ENCODE measurements at regions not wholly inside any gene's neighbourhood (a gene's known extent, or its start where the extent isn't known, plus 50 kb on each side); places are given as distances from the start of the nearest gene placed in this dataset.
"Not testable (repeated sequence)": the region's sequence is repeated elsewhere in the genome, so short reads cannot be mapped to it uniquely, and the experiment has no call there.

DNA sequence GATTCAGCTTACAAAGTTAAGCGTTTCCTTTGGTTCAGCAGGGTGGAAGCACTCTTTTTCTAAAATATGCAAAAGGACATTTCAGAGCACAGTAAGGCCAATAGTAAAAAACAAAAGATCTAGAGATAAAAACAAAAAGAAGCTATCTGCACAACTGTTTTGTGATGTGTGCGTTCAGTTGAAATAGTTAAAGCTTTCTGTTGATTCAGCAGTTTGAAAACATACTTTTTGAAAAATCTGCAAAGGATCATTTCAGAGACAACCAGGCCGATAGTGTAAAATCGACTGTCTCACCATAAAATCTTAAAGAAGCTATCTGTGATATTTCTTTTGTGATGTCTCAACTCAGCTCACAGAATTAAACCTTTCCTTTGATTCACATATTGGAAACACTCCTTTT is 300.0 kb upstream of the ALG10B start:
- DNase-seq (ENCODE audit: low read depth, low spot score) = no peak

DNA sequence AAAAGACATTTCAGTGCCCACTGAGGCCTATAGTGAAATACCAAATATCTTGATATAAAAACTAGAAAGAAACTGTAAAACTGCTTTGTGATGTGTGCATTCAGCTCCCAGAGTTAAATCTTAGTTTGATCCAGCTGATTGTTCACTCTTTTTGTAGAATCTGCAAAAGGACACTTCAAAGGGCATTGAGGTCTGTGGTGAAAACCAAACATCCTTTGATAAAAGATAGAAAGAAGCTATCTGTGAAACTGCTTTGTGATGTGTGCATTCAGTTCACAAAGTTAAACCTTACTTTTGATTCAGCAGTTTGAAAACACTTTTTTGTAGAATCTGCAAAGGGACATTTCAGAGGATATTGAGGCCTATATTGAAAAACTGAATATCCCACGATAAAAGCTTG is 290.7 kb upstream of the ALG10B start:
- DNase-seq (ENCODE audit: low read depth, low spot score) = no peak

DNA sequence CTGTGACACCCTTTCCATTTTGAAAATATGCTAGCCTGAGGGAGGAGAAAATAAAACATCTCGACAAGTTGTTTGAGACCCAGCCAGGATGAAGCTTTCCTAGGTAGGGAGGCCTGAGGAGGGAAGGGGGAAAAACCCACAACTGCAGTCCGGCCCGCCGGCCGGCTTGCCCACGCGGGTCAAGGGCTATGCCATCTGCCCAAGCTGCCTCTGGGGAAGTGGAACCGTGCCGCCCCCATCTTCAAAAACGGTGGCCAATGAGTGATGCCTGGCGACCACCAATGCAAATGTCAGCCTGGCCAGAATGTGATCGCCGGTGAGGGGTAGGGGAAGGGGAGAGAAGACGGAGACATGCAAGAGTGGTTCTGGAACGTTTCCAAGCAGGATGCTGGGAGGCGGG is 263.5 kb upstream of the ALG10B start:
- no peak for DNase-seq (ENCODE audit: low read depth, low spot score)

DNA sequence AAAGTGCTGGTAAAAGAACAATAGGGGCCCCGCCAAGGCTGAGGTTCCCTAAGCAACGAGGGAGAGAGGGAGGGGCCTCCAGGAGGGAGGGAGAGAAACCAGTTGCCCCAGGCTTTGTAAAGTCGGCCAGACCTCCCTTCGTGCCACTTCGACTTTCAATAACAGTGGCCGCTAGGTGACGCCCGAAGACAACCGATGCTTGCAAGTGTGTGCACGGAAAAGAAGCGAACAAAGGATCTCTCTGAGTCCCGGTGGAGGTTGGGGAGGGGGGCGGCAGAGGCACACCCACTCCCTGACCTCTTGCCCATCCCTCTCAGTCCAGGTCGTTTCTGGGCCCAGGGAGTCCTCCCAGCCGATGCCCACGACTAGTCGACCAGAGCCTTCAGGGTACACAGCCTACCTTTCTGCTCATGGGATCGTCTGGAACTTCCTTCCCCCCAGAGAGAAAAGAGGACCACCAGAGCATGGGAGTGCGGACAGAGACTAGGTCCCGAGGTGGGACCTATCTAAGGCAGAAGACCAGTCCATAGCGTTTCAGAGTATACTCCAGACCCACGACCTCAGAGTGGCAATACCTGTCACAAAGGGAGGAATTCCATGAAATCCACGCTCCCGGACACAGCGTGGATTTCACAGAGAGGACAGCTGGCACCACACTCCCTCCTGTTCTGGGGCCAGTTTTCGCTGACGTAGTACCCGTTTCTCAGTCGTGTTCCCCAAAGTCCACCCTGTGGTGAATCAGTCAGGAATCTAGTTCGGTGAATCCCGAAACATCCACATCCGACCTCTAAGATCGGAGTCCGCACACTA is 262.7 kb upstream of the ALG10B start:
- no peak for DNase-seq (ENCODE audit: low read depth, low spot score)

DNA sequence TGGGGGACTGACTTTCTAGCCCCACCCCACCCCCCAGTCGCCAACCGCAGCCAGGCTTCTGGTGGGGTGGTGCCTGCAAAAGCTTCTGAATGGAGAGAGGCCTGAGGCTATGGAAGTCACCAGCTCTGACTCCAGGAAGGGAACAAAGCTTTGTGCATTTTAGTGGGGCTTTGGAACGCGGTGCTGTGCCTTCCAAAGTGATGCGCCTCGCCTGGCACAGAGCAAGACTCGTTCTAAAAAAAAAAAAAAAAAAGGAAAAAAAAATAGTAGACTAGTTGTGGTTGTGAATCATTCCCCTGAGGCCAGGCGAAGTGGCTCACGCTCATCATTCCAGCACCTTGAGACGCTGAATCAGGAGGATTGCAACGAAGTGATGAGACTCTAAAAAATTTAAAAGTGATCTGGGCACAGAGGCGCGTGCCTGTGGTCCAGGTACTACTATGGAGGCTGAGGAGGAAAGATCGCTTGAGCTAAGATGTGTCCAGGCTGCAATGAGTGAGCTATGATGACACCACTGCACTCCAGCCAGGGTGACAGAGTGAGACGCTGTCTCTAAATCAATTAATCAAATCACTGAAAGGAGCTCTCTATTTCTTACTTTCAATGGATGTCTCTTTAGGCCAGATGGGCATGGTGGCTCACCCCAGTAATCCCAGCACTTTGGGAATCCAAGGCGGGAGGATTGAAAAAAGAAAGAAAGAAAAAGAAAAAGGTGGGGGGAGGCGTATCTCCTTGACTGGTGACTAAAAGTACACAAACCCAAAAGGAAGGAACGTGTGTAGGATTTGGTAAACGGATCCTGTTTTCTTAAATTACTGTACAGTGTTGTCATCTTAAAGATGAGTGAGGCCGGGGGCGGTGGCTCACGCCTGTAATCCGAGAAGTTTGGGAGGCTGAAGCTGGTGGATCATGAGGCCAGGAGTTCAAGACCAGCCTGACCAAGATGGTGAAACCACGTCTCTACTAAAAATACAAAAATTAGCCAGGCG is 259.6 kb upstream of the ALG10B start:
- no peak for DNase-seq (ENCODE audit: low read depth, low spot score)

DNA sequence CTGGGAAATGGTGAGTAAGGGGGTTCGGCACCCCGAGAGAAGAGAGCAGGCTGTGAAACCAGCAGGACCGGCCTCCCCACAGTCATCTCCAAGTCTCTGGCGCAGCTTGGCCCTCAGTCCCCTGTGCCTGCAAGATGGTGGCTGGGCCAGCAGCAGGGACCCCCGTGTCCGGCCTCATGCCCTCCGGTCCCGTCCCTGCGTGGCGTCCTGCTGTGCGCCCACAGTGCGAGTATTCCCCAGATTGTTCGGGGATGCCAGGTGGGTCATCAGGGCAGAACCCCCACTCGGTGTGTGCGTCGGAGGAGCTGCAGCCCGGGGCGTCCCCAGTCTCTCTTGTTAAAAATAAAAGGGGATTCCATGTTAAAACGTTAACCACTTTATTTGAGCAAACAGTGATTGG is 216.9 kb upstream of the ALG10B start:
- no peak for DNase-seq (ENCODE audit: low read depth, low spot score)

DNA sequence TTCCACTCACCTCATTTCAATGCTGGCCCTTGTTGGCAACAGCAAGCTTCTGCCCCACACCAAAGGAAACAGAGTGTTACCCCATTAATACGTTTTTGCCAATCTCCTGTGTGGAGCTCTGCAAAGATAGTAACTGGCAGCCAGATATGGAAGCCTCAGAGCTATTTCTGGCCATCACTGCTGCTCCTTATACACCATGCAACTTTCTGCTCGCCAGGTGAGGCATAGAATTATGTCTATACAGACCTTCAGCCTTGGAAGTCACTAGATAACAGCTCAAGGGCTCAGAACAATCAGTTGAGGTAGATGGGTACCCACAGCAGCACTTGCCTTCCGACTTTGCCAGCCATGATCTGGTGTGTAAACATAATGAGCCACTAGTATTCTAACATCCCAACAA is 214.8 kb upstream of the ALG10B start:
- no peak for DNase-seq (ENCODE audit: low read depth, low spot score)

DNA sequence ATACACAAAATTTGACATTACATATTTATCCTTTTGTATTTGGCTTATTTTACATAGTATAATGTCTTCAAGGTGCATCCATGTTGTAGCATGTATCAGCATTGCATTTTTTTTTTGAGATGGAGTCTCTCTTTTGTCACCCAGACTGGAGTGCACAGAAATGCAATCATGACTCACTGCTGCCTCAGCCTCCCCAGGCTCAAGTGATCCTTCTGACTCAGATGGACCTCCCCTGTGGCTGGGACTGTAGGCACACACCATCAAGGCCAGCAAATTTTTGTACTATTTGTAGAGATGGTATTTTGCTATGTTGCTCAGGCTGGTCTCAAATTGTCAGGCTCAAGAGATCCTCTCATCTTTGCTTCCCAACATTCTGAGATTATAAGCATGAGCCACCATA is 214.4 kb upstream of the ALG10B start:
- no peak for DNase-seq (ENCODE audit: low read depth, low spot score)

DNA sequence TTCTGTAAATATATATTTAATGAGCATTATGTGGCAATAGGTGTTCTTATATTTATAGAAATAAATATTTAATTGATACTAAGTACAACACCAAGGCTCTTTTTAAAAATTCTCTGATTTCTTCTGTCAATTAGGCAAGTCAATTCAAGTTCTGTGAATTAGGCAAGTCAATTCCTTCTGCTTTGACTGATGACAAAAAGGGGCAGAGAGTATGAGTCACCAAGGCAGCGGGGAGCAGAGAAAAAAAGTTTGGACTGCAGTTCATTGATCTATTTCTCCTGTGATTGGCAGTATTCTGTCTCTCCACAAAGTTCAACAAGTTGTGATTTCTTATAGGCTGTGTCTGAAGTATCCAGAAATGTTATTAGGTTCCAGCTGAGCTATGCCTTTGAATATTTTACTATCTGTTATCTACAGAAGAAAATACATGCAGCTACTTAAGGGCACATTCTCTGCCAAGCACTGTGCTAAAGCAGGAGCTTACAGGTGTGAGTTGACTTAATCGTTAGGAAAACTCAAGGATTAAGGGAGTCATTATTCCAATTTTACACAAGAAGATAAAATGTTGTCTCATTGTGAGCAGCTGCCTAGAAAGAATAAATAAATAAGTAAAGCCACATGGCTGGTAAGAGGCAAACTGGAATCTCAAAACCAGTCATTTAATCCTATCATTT is 206.4 kb upstream of the ALG10B start:
- no peak for DNase-seq (ENCODE audit: low read depth, low spot score)

DNA sequence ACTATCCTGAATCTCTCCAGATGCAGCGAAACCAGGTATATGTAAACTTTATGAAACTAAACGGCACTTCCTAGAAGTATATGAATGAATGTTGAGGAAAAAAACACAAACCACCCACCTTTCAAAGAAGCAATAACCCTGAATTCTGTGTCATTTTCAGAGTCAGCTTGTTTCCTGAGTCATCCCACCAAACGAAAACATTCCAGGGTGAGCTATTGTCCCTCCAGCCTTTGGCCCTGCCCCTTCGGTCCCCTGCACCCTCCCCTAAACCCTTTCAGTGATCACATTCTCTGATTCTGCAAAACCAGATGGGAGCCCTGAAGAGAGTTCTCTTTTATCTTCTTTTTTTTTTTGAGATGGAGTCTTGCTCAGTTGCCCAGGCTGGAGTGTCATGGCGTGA is 202.6 kb upstream of the ALG10B start:
- DNase-seq (ENCODE audit: low read depth, low spot score) = no peak

DNA sequence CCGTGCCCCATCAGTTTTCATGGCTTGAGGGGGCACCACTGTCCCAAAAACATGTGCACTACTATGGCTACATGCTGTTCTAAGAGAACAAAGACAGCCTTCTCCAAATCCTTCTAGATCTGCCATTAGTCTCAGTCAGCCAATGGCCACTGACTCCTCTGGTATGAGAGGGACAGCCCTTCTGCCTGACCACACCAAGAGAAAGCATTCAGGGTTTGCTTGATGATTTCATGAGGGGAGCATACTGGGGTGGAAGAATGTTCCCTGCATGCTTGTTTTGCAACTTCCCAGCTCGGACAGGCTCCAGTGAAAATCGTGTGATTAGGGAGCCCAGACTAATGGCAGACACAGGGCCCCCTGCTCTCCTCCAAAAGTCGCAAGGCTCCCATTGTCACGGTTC is 199.6 kb upstream of the ALG10B start:
- DNase-seq (ENCODE audit: low read depth, low spot score) = no peak

DNA sequence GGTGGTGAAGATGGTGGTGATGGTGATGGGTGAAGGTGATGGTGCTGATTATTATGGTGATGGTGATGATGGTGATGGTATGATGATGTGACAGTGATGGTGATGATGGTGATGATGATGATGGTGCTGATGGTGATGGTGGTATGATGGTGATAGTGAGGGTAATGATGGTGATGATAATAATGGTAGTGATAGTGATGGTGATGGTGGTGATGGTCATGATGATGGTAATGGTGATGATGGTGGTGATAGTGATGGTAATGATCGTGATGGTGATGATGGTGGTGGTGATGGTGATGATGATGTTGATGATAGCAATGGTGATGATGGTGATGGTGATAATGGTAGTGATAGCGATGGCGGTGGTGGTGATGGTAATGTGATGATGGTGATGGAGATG is 197.9 kb upstream of the ALG10B start:
- no peak for DNase-seq (ENCODE audit: low read depth, low spot score)

DNA sequence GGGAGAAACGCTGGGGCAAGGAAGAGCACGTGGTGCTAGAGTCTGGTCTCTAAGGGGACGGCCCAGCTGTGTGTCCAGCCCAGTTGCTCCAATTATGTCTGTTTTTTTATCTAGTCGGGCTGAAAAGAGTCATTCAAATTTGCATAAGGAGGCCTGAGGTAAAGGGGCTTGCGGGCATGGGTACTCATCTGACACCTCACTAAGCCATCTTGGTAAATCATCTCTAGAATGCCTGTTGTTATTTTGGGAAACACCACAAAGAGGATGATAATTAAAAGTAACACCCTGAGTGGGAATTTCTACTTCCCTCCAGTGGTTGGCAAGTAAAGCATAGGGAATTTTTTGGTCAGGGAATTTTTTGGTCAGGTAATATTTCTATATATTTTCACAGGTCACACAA is 196.1 kb upstream of the ALG10B start:
- no peak for DNase-seq (ENCODE audit: low read depth, low spot score)

DNA sequence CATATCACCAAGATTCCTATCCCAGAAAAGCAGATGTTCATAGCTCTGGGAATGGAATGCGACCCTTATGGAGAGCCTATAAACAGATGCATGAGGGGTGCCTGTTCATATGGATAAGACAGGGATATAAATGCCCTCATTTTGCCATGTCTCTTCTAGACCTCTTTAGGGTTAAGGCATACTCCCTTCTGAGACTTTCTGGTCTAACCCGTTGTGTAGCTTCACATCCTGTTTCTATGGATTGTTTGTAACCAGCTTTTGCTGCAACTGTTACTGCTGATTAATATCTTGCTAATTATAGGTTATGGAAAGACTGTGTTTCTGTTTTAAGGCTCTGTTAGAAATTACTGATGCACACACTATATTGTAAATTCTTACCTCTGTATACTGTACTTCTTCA is 193.5 kb upstream of the ALG10B start:
- not testable (repeated sequence) for DNase-seq (ENCODE audit: low read depth, low spot score)

DNA sequence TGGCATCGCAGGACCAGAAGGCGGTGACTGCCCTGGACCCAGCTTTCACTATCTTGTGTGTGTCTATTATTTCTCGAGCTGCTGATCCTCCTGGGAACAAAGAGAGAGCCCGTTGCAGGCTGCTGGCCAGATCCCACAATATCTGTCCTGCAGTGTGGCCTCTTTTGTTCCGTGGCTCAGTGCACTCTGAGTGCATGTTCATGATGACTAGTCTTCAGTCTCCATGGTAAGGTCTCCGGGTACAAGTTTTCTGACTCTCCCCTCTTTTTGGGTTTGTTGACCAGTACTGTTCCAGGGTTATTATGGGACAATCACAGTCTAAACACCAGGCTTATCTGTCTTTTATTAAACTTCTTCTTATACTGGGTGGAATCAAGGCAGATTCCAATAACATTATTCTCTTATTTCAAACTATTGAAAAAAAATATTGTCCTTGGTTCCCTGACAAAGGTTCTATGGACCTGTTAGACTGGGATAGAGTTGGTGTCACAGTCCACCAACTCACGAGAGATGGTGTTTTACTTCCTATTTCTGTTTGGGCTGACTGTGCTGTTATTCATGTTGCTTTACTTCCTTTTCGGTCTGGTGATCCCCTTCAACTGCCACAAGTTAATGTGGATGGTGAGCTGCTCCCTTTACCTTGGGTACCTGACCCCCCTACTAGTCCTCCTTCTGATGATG is 192.9 kb upstream of the ALG10B start:
- DNase-seq (ENCODE audit: low read depth, low spot score) = no peak

DNA sequence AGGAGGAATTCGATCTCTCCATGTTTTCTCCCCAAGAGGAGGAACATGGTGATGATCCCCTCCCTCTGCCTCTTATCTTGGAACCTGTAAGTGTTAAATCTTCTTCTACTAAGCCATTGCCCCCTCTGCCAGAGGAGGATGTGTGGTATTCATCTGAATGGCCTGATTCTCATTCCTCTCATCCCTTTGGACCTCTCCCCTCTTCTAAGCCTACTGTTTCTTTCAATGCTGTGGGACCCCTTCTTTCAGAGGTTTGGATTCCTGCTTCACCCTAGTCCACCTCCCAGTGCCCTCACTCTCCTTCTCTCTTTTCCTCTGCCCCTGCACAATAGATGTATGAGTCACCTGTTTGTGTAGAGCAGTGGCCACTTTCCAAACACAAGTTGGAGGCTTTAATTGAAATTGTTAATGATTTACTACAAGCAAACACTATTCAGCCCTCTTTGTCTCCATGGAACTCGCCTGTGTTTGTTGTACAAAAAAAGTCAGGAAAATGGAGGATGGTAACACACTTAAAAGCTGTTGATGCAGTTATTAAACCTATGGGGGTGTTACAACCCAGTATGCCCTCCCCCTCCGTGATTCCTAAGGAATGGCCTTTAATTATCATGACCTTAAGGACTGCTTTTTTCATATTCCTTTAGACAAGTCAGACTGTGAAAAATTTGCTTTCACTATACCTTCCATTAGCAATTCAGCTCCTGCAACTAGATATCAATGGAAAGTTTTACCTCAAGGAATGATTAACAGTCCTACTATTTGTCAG is 192.1 kb upstream of the ALG10B start:
- DNase-seq (ENCODE audit: low read depth, low spot score) = no peak

DNA sequence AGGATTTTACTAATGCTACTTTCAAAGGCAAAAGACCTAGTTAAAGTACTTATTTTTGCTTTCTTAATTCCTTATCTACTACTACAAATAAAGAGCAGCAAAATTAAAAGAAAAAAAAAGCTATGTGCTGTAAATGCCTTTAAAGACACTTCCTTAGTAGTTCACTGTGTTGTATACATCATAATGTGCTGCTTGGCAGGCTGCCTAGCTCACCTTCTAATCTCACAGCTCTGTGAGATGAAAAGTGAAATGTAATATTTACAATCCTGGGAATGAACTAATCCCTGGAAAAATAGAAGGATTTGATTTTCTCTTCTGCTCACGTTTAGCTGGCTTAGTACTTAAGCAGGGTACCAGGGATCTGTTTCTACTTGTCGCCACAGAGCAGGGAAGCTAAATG is 184.4 kb upstream of the ALG10B start:
- no peak for DNase-seq (ENCODE audit: low read depth, low spot score)

DNA sequence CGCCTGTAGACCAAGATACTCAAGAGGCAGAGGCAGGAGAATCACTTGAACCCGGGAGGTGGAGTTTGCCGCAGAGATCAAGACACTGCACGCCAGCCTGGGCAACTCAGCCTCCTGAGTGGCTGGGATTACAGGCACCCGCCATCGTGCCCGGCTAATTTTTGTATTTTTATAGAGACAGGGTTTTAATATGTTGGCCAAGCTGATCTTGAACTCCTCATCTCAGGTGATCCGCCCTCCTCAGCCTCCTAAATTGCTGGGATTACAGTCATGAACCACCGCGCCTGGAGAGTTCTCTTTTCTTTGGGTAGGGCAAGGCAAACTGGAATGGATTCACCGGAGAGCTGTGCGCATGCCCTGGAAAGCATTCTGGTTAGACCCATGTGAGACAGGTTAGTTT is 179.3 kb upstream of the ALG10B start:
- DNase-seq (ENCODE audit: low read depth, low spot score) = no peak

DNA sequence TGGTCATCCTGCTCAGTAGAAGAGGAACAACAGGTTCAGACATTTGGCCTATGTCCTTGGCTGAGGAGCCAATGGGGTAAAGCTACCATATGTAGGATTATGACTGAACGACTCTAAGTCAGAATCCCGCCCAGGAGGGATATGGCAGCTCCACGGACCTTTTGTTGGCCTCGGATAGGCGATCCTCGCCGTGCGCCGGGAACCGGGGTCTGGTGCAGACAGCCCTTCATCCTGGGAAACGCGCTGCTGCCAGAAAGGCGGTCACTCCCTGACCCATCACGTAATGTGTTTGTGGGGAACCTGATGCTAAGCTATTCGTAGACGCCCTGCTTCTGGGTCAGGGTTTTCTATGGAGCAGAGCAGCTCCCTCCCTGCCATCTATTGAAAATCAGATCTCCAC is 178.9 kb upstream of the ALG10B start:
- no peak for DNase-seq (ENCODE audit: low read depth, low spot score)

DNA sequence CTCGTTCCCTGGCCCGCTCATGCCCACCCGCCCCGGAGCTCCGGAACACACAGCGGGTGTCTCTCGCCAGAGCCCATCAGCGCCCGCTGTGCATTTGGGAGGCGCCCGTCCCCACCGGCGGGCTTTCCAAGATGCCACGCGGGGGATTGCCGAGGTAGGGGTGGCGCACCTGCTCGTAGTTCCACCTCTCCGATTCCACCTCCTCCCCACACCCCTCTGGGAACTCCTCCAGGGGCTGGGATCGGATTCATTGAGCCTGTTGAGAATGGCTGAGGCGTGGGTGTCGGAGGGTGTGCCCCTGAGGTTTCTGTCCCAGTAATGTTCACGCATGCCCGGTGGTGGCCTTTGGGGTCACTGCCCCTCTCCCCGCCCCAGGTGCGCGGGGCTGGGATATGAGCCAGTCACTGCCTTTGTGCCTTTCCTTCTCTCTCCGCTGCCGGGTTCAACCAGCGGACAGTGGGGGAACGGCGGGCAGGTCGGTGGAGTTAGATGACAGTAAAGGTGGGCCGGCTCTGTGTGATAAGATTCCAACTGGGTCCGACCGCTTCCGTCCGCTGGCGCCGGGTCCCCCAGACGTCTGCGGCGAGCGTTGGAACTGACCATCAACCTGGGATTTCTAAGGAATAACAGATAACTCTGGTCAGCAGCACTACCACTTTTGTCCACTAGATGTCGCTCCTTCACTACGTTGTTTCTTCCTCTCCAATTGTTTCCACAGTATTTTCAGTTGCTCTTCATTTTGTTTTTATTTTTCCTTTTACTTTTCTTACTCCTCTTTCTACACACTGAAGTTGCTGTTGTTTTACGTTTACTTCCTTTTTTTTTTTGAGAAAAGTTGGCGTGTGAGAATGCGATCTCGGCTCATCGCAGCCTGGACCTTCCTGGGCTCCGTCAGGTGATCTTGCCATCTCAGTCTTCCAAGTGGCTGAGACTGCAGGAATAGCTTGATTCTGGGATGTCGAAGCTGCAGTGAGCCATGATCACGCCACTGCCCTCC is 178.1 kb upstream of the ALG10B start:
- DNase-seq (ENCODE audit: low read depth, low spot score) = peak; percentile 13

Measured in smooth muscle cell of the brain vasculature (primary cell).